GM19397 (cell line): ENCODE measurements at regions not wholly inside any gene's neighbourhood (a gene's known extent, or its start where the extent isn't known, plus 50 kb on each side); places are given as distances from the start of the nearest gene placed in this dataset.

Experiments
- ATAC-seq: cut with Tn5 transposase; IDR thresholded peaks from one replicate; pipeline ENCODE4 v1.9.1; 2021; ENCODE audit warnings: mild to moderate bottlenecking, moderate library complexity; ENCODE audit not compliant: unreplicated experiment

DNA sequence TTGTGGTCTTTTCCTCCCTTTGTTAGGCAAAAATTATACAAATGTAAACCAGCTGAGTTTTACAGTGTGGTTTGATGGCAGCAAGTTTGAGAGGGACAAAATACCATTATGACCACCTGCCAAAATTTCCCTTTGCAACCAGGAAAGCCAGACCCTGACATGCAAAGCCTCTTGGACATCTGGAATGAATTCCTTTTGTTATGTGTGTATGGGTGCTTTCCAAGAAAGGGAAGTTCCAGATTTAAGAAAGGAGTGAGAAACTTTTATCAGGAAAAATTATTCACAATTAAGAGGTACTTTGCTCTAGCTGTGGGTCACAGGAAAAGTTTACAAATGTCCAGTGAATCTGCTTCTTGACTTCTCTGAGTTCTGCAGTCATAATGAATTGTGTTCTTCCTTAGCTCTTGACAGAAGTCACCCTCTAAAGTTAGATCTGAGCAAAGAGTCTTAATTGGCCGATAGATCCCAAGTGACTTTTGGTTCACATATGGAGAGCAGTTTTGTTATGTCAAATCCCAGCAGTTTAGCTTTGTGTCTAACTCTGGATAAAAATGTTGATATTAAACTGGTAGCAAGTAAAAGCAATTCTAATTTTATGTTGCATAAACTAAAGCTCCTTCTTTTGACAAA is 295.9 kb upstream of the ZNF608 start:
- no peak for ATAC-seq

DNA sequence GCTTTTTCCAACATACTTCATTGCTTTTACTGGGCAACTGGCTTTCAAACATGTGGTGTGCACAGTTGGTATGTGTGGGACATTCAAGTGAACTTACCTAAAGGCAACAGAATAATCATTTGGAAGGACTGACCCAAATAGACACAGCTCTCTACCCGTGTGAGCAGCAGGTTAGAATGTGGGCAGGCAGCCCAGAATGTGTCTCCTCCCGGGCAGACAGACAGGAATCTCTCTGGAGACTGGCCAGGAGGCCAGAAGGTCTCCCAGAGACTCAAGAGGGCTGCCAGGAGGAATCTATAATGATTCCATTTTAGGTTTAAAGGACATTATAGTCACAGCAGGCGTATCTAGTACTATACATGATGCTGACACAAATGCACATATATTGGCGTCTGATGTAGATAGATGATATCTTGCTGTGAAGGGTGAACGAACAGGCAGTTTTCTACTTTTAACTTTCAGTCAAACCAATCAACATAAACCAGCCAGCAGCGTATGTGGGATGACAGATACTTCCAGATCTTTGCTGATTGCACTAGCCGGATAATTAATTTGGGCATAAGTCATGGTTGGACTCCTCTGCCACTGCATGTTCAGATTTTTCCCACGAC is 297.4 kb upstream of the ZNF608 start:
- no peak for ATAC-seq

DNA sequence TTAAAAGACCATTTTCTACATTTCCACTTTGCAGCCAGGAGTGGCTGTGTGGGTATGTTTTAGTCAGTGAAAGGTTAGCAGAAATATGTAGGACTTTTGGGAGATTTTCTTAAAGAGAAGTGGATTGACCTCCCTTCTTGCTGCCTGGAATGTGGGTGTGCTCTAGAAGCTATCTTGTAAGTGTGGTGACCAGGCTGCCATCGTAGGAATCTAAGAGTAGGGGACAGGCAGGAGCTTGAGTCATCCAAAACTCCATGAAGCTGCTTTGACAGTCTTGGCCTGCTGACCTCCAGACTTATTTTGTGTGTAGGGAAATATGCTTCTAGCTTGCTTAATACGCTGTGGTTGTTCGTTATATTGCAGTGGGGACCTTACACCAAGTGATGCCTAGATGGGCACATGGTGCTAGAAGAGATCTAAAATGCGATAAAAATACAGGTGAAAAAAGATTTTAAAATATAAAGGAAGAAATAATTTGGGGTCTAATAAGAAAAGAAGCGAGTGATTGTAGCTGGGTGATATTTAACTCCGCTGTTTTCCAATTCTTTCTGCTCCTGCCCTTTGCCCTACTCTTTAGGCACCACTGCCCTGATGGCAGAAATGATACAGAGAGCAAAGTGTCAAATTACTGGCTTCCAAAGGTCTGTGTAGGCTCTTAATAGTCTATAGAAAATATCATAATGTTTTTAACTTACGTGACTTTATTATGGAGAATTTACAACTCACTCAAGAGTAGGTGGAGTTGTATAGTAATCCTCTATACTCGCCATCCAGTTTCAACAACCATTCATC is 298.2 kb upstream of the ZNF608 start:
- no peak for ATAC-seq

DNA sequence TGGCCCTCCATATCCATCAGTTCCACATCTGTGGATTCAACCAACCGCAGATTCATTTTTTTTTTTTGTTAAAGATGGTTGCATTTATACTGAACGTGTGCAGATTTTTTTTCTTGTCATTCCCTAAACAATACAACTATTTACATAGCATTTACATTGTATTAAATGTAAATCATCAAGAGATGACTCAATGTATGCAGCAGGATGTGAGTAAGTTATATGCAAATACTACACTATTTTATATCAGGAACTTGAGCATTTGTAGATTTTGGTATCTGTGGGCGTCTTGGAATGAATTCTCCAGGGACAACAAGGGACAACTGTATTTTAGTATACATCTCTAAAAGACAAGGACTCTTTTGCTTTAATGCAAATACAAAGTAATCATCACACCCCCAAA is 299.2 kb upstream of the ZNF608 start:
- no peak for ATAC-seq

DNA sequence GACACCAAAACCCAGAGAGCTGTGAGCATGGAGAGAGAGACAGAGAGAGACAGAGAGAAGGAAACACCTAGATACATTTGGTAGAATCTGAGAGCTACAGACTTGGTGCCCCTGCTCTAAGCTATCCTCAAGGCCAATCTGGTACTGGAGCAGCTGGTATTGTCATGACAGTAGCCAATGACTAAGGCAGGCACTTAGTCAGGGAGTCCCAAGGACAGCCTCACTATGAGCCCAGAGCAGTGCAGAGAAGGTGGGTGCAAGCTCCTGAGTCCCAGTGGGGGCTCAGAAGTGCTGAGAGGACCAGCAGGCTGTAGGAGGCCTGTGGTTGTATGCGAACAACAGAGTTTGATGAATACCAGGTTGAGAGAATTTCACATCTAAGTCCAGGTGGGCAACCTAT is 300.4 kb upstream of the ZNF608 start:
- no peak for ATAC-seq

DNA sequence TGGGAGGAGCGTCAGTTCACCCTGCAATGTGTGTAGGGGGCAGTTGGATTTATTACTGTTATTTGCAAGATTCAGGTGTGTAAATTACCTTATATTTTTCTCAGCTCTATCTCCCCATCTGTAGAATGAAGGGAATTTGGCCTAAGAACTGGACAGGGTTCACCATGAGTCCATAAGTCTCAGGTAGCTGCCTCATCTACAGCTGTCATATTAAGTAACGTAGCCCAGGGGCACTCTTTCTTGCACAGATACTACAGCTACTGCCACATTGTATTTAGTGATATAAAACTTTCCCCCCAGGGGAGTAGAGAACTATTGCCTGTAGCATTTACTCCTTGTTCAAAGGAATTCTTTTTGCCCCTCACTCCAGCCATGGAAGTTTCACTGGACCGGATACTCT is 301.4 kb upstream of the ZNF608 start:
- ATAC-seq, result no peak

DNA sequence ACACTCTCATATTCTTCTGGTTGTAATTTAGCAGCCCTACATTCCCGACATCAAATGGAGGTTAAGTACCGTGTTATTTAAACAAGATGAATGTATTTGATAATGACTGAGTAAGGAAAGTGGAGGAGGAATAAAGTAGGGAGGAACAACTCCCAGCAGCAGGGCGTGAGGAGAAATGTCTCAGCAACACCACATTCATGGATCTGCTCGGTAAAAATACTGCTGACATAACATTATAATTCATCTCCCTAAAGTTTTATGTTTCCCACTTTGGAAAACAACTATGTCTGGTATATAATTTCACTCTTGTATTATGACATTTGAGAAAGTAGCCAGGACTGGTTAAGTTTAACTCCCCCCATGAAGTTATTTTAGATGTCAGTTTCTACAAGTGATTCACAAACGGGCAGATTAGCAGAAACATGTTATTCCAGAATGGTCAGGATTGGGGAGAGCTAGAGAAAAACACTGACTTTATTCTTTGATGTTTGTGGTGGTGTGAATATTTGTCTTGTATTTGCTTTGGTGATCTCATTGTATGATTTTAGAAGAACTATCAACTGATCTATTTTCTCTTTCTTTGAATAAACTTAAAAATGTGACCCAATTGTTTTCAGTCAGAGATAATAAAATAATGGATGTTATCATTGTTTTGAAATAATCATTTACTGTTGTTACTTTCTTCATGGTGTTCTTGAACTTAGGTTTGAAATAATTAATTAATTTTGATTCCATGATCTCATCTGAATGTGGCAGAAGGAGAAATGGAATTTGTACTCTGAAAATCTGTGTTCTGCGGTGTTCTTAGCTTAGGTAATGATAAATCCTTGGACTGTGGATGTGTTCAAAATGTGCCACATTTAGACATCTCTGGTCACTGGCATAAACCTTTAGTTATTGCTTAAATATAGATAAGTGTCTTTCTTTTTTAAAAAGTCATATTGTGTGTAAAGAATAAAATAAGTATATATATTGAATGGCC is 303.6 kb upstream of the ZNF608 start:
- ATAC-seq, result no peak

DNA sequence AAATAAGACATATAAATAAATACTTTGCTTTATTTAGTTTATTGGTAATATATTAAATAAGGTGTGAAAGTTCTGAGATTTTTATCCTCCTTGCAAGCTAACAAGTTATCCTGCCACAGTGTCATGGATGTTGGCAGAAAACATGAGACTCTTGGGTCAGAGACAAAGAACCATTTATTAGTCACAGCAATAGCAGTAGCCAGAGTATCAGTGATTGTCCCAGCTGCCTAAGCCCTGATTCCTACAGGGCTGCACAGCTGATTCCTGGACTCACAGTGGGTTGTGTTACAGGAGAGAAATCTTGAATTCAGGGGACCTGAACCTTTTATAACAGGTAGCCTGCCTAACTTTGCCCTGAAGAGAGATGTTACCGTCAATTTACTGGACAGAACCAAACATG is 304.5 kb upstream of the ZNF608 start:
- no peak for ATAC-seq

DNA sequence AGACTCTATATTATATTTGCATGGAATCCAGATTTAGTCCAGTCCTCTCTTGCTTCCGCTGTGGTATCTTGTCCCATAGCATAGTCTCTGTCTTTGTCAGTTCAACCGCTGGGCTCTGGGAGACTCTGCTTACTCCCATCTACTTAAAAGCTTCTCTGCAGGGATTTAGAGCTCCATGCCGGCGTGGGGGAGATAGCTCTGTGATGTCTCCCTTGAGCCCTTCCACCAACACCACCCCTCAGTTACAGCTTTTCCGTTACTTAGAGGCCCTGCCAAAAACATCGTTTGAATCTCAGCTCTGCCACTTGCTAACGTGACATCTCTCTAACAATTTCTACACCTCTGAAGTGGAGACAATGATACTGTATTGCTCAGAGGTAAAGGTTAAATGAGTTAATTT is 306.1 kb upstream of the ZNF608 start:
- ATAC-seq, result no peak

DNA sequence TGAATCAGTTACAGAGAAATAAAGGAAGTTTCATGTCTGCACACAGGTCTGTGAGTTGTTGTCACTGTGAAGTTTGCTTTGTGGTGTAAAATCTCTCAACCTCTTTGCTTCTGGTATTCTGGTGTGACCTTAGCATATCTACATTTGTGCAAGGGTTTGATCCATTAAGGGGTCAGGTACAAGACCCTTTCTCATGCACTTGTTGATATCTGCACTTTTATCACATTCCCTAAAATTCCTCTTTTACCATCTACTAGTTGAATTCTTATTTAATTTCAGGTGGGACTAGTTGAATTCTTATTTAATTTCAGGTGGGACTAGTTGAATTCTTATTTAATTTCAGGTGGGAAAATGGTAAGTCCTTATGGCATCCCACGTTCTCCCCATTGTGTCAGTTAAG is 306.7 kb upstream of the ZNF608 start:
- no peak for ATAC-seq

DNA sequence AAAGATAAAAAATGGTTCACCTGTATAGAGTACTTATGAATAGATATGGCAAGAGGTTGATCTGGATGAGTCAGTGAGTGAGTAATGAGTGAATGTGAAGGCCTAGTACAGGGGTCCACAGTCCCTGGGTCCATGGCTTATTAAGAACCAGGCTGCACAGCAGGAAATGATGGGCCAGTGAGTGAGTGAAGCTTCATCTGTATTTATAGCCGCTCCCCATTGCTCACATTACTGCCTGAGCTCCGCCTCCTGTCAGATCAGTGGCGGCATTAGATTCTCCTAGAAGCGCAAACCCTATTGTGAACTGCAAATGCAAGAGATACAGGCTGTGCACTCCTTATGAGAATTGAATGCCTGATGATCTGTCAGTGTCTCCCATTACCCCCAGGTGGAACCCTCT is 307.7 kb upstream of the ZNF608 start:
- no peak for ATAC-seq

DNA sequence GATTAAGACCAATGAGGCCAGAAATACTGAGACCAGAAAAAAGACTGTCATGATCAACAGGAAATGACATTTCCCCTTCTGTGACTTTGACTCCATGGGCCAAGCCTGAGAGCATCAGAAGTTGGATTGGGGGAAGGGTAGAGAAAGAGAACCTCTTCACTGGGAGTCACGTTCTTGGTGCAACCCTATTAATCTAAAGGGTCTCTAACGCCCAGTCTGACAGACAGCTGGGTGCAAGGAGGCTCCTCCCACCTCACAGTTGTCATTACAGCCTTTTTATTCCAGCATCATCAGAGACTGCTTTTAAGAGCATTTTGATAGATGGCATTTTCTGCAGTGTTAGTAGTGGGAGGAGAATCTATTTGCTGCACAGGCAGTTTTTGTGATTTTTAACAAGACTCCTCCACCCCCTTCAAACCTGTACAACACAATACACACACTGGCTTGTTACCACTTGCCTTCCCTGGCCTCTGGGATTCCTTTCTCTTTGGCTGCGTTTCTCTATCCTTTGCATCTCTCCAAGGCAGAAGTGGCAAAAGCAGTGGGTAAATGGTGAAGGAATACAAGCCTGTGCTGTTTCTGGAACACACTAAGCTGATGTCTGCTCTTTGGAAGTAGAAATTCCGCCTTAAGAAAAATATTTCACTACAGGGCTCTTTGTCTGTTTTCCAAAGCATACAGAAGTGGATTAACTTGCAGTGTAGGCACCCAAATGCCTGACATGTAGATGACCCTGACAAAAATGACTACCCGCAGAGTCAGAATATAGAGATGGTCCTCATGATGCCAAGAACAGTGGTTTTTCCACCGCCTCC is 310.4 kb upstream of the ZNF608 start:
- ATAC-seq, result no peak

DNA sequence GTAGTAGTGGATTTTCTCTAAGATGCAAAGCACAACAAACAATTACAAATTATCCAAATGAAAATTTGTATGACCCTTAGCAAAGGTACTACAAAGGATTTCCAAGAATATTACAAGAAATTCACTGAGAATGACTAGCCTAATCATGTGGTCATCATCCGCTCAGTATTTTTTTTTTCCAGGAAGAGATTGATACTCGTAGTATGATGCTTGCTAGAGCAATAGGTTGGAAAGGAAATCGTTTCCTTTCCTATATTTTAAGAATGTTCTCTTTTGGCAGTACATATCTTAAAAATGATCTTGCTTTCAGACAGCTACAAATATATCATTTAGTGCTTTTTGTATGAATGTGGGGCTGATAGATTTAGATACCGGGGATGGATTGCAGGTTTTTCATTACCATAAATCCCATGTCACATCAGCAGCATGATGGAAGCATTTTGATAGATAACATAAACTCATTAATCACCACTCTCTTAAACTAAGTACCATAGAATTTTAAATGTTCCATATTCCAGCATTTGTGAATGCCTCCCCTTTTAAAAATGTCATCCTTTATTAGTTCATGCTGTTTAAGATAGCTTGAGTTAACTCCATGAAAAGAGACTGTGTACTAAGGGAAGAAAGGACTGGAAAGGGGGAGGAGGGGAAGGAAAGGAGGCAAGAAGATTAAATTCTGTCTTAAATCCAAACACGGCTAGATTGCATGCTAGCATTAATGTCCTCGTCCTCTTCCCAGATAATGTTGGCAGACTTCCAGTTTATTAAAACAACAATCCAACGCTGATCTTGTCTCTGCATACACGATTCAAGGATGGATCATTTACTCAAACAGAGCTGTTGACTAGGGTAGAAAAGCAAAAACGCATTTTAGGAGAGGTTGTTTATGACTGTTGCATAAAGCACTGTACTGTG is 311.7 kb upstream of the ZNF608 start:
- ATAC-seq, result no peak

DNA sequence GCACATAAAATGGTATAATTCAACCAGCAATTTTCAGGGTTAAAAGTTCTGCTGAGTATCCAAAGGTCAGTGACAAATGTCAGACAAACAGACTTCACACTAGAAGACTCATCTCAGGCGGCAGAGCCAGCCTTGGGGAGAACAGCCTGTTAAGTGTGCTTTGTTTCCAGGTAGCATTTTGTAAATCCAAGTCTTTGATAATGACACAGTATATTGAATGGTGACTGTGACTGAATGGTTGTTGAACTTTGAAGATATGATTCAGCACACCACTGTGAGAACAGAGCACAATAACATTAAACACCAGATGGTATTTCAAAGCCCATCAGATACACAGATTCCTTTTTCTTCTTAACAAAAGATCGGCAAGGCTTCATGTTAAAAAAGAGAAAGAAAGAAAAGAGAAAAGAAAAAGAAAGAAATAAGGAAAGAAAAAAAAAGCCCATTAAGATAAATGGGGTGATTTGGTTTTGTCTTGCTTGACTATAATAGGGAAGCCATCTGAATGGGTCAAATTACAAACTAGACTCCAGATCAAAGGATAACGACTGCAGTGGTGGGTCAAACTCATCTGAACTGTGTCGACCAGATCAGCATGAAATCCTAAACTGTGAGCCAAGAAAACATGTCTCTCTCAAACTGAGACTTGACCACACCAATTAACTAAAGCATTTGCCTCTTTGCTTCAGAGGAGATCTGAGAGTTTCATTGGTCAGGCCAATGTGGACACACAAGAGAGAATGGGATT is 313.0 kb upstream of the ZNF608 start:
- no peak for ATAC-seq

DNA sequence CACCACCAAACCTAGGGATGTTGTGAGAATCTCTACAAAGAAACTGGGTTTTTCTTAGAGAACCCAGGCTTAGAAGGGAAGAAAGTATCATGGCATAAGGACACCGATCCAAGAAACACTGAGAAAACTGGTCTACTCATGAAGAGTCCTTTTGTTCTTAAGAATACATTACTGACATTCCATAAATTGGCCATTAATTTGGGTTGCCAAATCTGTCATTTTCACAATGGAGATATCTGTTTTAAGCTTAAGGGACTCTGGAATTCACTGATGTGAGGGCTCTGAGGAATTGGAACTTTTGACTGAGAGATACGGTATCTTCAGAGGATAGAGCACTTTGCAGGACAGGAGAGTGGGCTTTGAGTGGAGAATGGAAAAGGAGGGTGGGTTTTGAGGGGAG is 315.3 kb upstream of the ZNF608 start:
- no peak for ATAC-seq

DNA sequence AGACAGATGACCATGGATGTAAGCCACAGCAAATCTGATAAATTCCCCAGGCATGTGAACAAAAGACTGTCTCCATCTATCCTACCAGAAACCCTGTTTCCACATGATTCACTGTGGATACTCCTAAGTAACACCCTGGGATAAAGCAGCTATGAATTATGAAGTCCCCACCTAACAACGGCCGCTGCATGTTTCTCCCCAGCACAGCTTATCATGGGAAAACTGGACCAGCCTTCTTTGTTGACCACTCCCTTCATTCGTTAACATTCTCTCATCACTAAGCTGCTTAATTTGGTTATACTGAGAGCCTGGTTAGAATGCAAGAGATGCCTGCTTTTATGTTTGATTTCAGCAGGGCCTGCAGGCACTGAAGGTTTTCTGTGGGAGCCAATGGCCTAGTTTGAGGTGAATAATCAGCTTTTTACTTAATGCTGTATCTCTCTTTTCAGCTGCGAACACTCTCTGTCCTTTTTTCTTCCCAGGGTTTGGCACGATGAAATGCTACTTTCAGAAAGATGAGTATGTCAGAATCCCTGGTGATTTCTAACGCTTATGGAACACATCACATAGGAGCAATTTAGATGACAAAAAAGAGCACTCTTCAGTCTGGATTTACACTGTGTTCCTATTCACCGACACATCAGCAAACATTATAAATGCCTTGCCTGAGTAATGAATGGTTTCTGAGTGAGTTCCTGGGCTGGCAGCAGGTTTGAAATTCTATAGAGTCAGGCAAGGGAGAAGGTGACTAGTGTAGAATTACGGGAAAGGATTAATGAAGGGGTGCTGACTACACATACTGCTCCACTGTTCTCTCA is 318.4 kb upstream of the ZNF608 start:
- no peak for ATAC-seq

DNA sequence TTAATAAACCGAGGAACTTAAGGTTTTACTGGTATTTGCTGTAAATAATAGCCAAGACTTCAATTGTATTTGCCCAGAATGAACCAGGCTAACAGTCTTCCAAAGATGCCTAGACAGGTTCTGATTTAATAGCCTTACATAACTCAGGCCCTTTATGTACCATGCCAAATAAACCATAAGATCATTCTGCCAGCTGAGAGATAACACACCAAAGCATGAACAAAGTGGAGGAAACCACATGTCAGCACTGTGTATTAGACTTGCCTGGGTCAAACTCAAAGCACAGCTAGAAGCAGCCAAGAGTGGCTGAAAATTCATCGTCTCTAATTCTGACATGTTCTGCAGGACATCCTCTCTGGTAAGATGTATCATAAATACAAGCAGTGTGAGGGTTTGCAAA is 319.3 kb upstream of the ZNF608 start:
- no peak for ATAC-seq

DNA sequence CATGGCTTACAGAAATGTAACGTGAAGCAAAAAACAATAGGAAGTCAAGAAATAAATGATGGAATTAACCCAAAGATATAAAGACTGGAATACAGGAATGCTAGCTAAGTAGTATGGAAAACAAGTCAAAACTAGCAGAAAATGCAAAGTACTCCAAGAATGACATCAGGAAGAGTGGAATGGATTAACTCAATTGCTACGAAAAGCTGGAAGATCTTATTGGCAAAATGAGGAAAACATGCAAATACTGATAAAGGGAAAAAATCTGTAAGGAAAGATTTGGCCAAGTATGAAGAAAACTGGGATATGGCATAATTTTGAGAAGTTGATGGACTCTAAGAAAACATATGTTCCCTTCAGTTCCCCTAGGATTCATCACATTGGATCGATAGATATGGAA is 324.5 kb upstream of the ZNF608 start:
- no peak for ATAC-seq
